ENCODE measurements at regions not wholly inside any gene's neighbourhood (a gene's known extent, or its start where the extent isn't known, plus 50 kb on each side); places are given as distances from the start of the nearest gene placed in this dataset.

DNA sequence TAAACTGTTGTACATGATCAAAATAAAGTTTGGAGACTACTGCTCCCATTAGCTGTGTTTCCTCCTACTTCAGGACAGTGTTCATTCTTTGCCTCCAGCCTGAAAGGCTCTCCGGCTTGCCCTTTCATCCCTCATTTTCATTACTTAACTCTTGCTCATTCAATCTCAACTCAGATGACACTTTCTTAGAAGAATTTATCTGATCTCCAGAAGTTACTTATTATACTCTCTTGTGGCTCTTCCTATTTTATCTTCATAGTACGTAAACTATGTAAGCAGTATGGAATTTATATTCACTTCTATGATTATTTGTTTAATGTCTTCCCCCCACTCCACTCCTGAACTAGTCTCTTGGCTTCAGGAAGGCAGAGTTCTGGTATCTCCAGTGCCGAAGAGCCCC lies 1737.9 kb upstream of the C9orf72 start:
- no peaks in the 10 kb centered on the region for H3K36me3 ChIP-seq
- intact Hi-C loops (cut with DNase I), result no loop called here
- WGBS, result 65% methylated on average over 3 of the region's 3 CpGs
- DNase-seq (ENCODE audit: low spot score), result no peak
- no peak for TF ChIP-seq POLR2AphosphoS5 (IDR thresholded peaks at IDR 0.05)
- no peaks in the 10 kb centered on the region for H3K27me3 ChIP-seq (replicated peaks; ENCODE audit: insufficient read depth)
- H3K27ac ChIP-seq, result no peak overlapping the region
- no peaks in the 10 kb centered on the region for H3K9me3 ChIP-seq
- H3K4me3 ChIP-seq, result no peak overlapping the region
- H3K4me1 ChIP-seq (replicated peaks), result no peaks in the 10 kb centered on the region

DNA sequence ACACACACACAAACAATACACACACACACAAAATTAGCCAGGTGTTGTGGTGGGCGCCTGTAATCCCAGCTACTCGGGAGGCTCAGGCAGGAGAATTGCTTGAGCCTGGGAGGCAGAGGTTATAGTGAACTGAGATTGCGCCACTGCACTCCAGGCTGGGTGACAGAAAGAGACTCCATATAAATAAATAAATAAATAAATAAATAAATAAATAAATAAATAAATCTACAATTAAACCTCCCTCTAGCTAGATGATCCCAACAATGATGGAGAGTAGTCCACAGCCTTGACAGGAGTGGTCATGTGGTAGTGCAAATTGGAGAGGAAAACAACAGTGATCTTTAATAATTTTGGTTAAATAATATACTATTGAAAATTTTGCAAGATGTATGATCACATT lies 1739.0 kb upstream of the C9orf72 start:
- WGBS, result 96% methylated on average over 3 of the region's 3 CpGs
- TF ChIP-seq POLR2AphosphoS5 (IDR thresholded peaks at IDR 0.05) (no peak), POLR2A (IDR thresholded peaks at IDR 0.05) (no peak)
- TF ChIP-seq, protein P1, sequence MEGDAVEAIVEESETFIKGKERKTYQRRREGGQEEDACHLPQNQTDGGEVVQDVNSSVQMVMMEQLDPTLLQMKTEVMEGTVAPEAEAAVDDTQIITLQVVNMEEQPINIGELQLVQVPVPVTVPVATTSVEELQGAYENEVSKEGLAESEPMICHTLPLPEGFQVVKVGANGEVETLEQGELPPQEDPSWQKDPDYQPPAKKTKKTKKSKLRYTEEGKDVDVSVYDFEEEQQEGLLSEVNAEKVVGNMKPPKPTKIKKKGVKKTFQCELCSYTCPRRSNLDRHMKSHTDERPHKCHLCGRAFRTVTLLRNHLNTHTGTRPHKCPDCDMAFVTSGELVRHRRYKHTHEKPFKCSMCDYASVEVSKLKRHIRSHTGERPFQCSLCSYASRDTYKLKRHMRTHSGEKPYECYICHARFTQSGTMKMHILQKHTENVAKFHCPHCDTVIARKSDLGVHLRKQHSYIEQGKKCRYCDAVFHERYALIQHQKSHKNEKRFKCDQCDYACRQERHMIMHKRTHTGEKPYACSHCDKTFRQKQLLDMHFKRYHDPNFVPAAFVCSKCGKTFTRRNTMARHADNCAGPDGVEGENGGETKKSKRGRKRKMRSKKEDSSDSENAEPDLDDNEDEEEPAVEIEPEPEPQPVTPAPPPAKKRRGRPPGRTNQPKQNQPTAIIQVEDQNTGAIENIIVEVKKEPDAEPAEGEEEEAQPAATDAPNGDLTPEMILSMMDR (IDR thresholded peaks at IDR 0.05), result no peak
- Histone ChIP-seq H3K4me1 (replicated peaks) (no peaks in the 10 kb centered on the region), H3K36me3 (no peaks in the 10 kb centered on the region), H3K9me3 (no peaks in the 10 kb centered on the region), H3K4me3 (no peak overlapping the region), H3K27ac (no peak overlapping the region), H3K27me3 (replicated peaks; ENCODE audit: insufficient read depth) (no peaks in the 10 kb centered on the region)
- DNase-seq (ENCODE audit: low spot score), result no peak
- intact Hi-C loops (cut with DNase I), result no loop called here

DNA sequence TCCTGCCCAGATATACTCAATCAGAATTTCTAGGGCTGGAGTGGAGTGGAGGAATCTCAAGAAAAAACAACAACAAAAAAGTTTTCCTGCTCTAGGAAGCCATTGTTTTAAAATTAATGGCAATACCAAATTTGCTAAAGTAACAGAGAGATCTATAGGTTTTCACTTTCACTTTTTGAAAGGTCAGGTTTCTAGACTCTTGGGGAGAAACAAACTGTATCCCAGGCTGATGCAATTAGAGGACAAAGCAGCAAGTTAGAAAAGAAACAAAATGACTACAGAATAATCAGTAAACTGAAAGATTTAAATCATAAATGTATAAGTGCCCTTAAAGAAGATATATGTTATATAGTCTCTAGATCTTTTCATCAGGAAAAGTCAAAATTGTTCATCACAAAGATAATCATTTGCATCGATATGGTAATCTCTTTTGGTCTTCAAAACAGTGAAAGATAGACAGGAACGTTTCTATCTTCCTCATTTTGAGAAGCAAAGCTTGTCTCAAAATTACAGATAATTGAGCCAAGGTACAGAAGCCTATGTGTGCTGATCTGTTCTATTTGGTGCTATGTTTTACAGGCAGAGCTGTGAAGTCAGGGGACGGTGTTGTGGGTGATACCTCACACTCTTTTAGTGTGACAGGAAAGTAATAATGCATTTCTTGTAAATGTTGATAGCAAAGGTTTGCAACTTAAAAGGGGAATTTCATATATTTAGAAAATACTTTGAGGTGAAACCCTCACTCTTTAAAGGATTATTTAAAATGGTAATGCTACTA lies 1746.6 kb upstream of the C9orf72 start:
- TF ChIP-seq POLR2AphosphoS5 (IDR thresholded peaks at IDR 0.05) (no peak), POLR2A (IDR thresholded peaks at IDR 0.05) (no peak)
- TF ChIP-seq, protein P1 (IDR thresholded peaks at IDR 0.05), result no peak
- H3K9me3 ChIP-seq, result no peaks in the 10 kb centered on the region
- H3K27ac ChIP-seq, result no peak overlapping the region
- H3K4me3 ChIP-seq, result no peak overlapping the region
- 86% methylated on average over 3 of the region's 3 CpGs for WGBS
- H3K36me3 ChIP-seq, result no peaks in the 10 kb centered on the region
- no peaks in the 10 kb centered on the region for H3K27me3 ChIP-seq (replicated peaks; ENCODE audit: insufficient read depth)
- DNase-seq (ENCODE audit: low spot score), result no peak
- no peaks in the 10 kb centered on the region for H3K4me1 ChIP-seq (replicated peaks)
- intact Hi-C loops (cut with DNase I), result no loop called here

DNA sequence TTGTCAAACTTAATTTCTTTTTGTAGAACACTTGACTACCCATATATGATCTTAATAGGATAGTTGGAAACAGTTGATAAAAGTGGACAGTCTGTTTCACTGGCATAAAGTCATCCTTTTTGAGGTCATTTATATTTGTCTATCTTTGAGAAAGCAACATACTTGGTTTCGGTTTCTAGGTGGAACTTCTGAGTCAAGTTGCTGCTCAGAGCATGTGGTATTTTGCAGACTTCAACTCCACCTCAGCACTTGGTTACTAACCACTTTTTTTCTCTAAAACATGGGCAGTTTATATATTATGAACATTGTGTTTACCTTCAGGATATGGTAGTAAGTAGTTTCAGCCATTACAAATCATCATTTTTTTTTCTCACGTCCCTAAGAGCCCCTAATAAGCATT lies 1749.0 kb upstream of the C9orf72 start:
- intact Hi-C loops (cut with DNase I), result no loop called here
- Histone ChIP-seq H3K27me3 (replicated peaks; ENCODE audit: insufficient read depth) (no peaks in the 10 kb centered on the region), H3K4me1 (replicated peaks) (no peaks in the 10 kb centered on the region), H3K27ac (no peak overlapping the region), H3K36me3 (no peaks in the 10 kb centered on the region), H3K9me3 (no peaks in the 10 kb centered on the region), H3K4me3 (no peak overlapping the region)
- DNase-seq (ENCODE audit: low spot score), result no peak
- 91% methylated on average over 2 of the region's 2 CpGs for WGBS
- TF ChIP-seq POLR2AphosphoS5 (IDR thresholded peaks at IDR 0.05) (no peak), POLR2A (IDR thresholded peaks at IDR 0.05) (no peak)
- TF ChIP-seq, protein P1 (IDR thresholded peaks at IDR 0.05), result no peak

DNA sequence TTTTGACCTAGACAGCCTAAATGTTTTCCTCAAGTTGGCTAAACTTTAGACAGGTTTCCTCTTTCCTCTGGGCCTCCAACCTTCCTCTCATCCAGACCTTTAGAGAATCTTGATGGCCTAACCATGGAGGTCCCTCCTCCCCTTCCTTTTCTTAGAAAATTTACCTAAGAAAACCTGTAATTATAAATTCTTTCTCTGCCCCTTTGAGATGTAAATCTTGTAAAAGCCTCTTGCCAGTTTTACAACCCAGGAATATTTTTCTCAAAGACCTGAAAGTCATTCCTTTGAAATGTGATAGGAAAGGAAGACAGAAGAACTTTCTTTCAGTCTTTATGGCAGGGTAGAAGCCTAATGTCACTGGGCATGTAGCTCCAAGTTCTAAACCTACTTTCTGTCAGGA lies 1752.6 kb upstream of the C9orf72 start:
- no peaks in the 10 kb centered on the region for H3K9me3 ChIP-seq
- no peak overlapping the region for H3K4me3 ChIP-seq
- no peak for DNase-seq (ENCODE audit: low spot score)
- no peaks in the 10 kb centered on the region for H3K27me3 ChIP-seq (replicated peaks; ENCODE audit: insufficient read depth)
- H3K36me3 ChIP-seq, result no peaks in the 10 kb centered on the region
- H3K27ac ChIP-seq, result no peak overlapping the region
- no peaks in the 10 kb centered on the region for H3K4me1 ChIP-seq (replicated peaks)
- TF ChIP-seq POLR2A (IDR thresholded peaks at IDR 0.05), result no peak
- TF ChIP-seq, protein P1 (IDR thresholded peaks at IDR 0.05), result no peak
- TF ChIP-seq POLR2AphosphoS5 (IDR thresholded peaks at IDR 0.05), result no peak
- intact Hi-C loops (cut with DNase I), result no loop called here

Data from prostate gland (tissue), 2 donors.